Fibroblast of lung (primary cell): ENCODE measurements at regions not wholly inside any gene's neighbourhood (a gene's known extent, or its start where the extent isn't known, plus 50 kb on each side); places are given as distances from the start of the nearest gene placed in this dataset.

ENCODE experiments used
- DNase-seq, 2 donors: peaks; one replicate each; pipeline versions ENCODE4 v3.0.0 to v3.0.0-alpha.2; 2010; ENCODE audit warnings: low read depth in 2 of 2
- H2AFZ ChIP-seq: 2 replicates; pipeline ENCODE4 v1.5.1; 2012; ENCODE audit warnings: low read length, control low read depth, inconsistent platforms
- H3K27ac ChIP-seq: 2 replicates; pipeline ENCODE4 v1.5.1; 2011; ENCODE audit warnings: low read length, control low read depth; ENCODE audit not compliant: insufficient read depth
- H3K27me3 ChIP-seq: 2 replicates; pipeline ENCODE4 v1.5.1; 2011; ENCODE audit warnings: mild to moderate bottlenecking, low read length; ENCODE audit not compliant: control insufficient read depth, insufficient read depth
- H3K36me3 ChIP-seq: 2 replicates; pipeline ENCODE4 v1.5.1; 2011; ENCODE audit warnings: low read length; ENCODE audit not compliant: control insufficient read depth, insufficient read depth
- H3K4me1 ChIP-seq: 2 replicates; pipeline ENCODE4 v1.5.1; 2011; ENCODE audit warnings: low read length; ENCODE audit not compliant: control insufficient read depth, insufficient read depth; ENCODE audit errors: extremely low read depth
- H3K4me2 ChIP-seq: 2 replicates; pipeline ENCODE4 v1.5.1; 2011; ENCODE audit warnings: low read length, control low read depth; ENCODE audit not compliant: insufficient read depth; ENCODE audit errors: extremely low read depth
- H3K4me3 ChIP-seq, 4 experiments: fragments of 200-600 bp in 1 of 4; sonication (generic) in 1 of 4; replicated peaks in 1 of 4; 2 replicates each; pipeline ENCODE4 v1.5.1; 2011 to 2016; ENCODE audit warnings: low read length in 4 of 4, low read depth in 3 of 4, mild to moderate bottlenecking in 3 of 4, control low read depth in 2 of 4, inconsistent platforms in 1 of 4, mixed read lengths in 1 of 4; ENCODE audit not compliant: insufficient read depth in 1 of 4; ENCODE audit errors: control extremely low read depth in 1 of 4
- H3K79me2 ChIP-seq: 2 replicates; pipeline ENCODE4 v1.5.1; 2012; ENCODE audit warnings: mild to moderate bottlenecking, low read length, inconsistent platforms; ENCODE audit not compliant: control insufficient read depth, insufficient read depth
- H3K9ac ChIP-seq: 2 replicates; pipeline ENCODE4 v1.5.1; 2011; ENCODE audit warnings: mild to moderate bottlenecking, low read length, control low read depth; ENCODE audit not compliant: insufficient read depth
- H3K9me3 ChIP-seq: 2 replicates; pipeline ENCODE4 v1.5.1; 2012; ENCODE audit warnings: low read depth, low read length; ENCODE audit not compliant: control insufficient read depth, insufficient read depth
- H4K20me1 ChIP-seq: 2 replicates; pipeline ENCODE4 v1.5.1; 2011; ENCODE audit warnings: low read length; ENCODE audit not compliant: control insufficient read depth, insufficient read depth; ENCODE audit errors: extremely low read depth
- EZH2 ChIP-seq: IDR thresholded peaks from 2 replicates; pipeline ENCODE4 v1.5.1; 2012; ENCODE audit warnings: low read length, control low read depth, mild to moderate bottlenecking; ENCODE audit errors: missing control alignments
- TF ChIP-seq, protein P1 (sequence below), 2 donors: IDR thresholded peaks in 1 of 2; conservative IDR thresholded peaks in 1 of 2; 1 replicate in 1 of 2; 2 replicates in 1 of 2; pipeline ENCODE4 v1.5.1; 2011 to 2012; ENCODE audit warnings: low read length in 2 of 2, control low read depth in 1 of 2, inconsistent platforms in 1 of 2, low read depth in 1 of 2, mild to moderate bottlenecking in 1 of 2

DNA sequence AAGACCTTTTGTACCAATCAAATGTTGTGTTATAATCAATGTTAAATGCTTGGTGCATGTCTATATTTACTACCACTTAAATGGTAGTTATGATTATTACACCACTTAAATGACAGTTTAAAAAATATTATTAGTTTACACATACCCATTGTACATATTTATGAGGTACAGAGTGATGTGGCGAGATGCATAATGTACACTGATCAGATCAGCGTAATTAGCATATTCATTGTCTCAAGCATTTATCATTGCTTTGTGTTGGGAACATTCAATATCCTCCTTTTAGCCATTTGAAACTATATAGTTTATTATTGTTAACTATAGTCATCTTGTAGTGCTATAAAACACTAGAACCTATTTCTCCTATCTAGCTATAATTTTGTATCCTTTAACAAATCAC, 434.4 kb upstream of the ACTBL2 start:
- Histone ChIP-seq H3K79me2 (no peaks in the 10 kb centered on the region), H3K27me3 (no peaks in the 10 kb centered on the region), H3K4me1 (no peaks in the 10 kb centered on the region), H2AFZ (no peak overlapping the region), H3K36me3 (no peaks in the 10 kb centered on the region), H3K4me3 (no peak overlapping the region), H3K9ac (no peak overlapping the region), H3K4me2 (no peak overlapping the region), H4K20me1 (no peaks in the 10 kb centered on the region), H3K27ac (no peak overlapping the region), H3K9me3 (no peaks in the 10 kb centered on the region)
- DNase-seq: no peak
- TF ChIP-seq, protein P1, sequence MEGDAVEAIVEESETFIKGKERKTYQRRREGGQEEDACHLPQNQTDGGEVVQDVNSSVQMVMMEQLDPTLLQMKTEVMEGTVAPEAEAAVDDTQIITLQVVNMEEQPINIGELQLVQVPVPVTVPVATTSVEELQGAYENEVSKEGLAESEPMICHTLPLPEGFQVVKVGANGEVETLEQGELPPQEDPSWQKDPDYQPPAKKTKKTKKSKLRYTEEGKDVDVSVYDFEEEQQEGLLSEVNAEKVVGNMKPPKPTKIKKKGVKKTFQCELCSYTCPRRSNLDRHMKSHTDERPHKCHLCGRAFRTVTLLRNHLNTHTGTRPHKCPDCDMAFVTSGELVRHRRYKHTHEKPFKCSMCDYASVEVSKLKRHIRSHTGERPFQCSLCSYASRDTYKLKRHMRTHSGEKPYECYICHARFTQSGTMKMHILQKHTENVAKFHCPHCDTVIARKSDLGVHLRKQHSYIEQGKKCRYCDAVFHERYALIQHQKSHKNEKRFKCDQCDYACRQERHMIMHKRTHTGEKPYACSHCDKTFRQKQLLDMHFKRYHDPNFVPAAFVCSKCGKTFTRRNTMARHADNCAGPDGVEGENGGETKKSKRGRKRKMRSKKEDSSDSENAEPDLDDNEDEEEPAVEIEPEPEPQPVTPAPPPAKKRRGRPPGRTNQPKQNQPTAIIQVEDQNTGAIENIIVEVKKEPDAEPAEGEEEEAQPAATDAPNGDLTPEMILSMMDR (conservative IDR thresholded peaks at IDR 0.05 in 1 of 2, IDR thresholded peaks at IDR 0.05 in 1 of 2; ENCODE audit: low read depth in 1 of 2, low read length in 2 of 2): no peak
- TF ChIP-seq EZH2: no peak

DNA sequence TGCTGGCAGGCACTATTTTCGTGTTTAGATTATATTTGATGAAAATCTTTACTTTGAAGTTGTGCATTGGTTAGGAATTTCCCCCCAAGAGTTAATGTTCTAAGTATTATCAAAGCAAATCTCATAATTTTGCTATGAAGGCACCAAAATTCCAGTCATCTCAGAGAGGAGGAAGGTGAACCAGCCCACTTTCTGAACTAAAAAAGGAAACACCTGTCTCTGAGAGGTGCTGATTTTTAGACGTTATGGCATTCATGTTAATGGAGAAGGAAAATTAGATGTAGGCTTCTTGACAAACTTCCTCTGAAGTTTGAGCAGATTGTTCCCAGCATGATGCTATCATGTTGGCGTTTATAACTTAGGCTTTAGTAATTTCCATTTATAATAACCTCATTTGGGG, 432.9 kb upstream of the ACTBL2 start:
- Histone ChIP-seq H3K4me3 (no peak overlapping the region), H2AFZ (no peak overlapping the region), H3K4me2 (no peak overlapping the region), H3K9ac (no peak overlapping the region), H4K20me1 (no peaks in the 10 kb centered on the region), H3K79me2 (no peaks in the 10 kb centered on the region), H3K36me3 (no peaks in the 10 kb centered on the region), H3K27me3 (no peaks in the 10 kb centered on the region), H3K9me3 (no peaks in the 10 kb centered on the region), H3K4me1 (no peaks in the 10 kb centered on the region), H3K27ac (no peak overlapping the region)
- TF ChIP-seq, protein P1 (conservative IDR thresholded peaks at IDR 0.05 in 1 of 2, IDR thresholded peaks at IDR 0.05 in 1 of 2; ENCODE audit: low read depth in 1 of 2, low read length in 2 of 2): no peak
- TF ChIP-seq EZH2: no peak
- DNase-seq: no peak

DNA sequence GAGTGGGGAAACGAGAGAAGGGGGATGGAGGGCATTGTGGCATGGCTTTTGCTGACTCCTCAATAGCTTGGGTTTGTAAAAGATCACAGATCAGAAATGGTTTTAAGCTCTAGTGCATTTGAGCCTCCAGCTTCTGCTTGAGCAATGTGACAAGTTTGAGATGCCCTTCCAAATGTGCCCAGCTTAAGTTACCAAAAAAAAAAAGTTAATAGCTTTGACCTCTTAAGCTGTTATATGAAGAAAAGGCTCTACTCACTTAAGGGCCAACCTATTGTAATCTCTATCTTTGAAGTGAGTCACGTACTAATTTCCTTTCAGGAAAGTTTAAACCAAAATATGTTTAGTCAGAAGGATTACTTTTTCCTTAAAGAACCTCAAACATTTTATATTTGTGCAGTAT, 428.8 kb upstream of the ACTBL2 start:
- H3K27me3 ChIP-seq: no peaks in the 10 kb centered on the region
- H3K79me2 ChIP-seq: no peaks in the 10 kb centered on the region
- H3K9ac ChIP-seq: no peak overlapping the region
- no peaks in the 10 kb centered on the region for H4K20me1 ChIP-seq
- no peaks in the 10 kb centered on the region for H3K9me3 ChIP-seq
- H3K4me1 ChIP-seq: no peaks in the 10 kb centered on the region
- no peak for TF ChIP-seq EZH2
- no peak overlapping the region for H3K4me3 ChIP-seq
- no peak overlapping the region for H2AFZ ChIP-seq
- DNase-seq: peak in 1 of 2 donors; percentile 20
- H3K36me3 ChIP-seq: no peaks in the 10 kb centered on the region
- H3K27ac ChIP-seq: no peak overlapping the region
- H3K4me2 ChIP-seq: no peak overlapping the region
